CD4-positive, alpha-beta T cell (primary cell): ENCODE measurements at regions not wholly inside any gene's neighbourhood (a gene's known extent, or its start where the extent isn't known, plus 50 kb on each side); places are given as distances from the start of the nearest gene placed in this dataset.
A peak's percentile ranks its signal among the peaks of the same experiment; 100 is the strongest.

Experiments used
- ATAC-seq: fragments of 200-7000 bp; cut with Tn5 transposase; one replicate; pipeline ENCODE4 v1.10.0; 2022; ENCODE audit warnings: mild to moderate bottlenecking; ENCODE audit not compliant: poor library complexity
- CTCF ChIA-PET: fragments of 350-600 bp; sonication (Branson Sonifier 250); formaldehyde crosslinking; loops from one replicate; lab custom pipeline; 2021; ENCODE audit warnings: antibody characterized with exemption, inconsistent platforms; lab: Charles Lee
- POLR2A ChIA-PET: fragments of 350-600 bp; sonication (Branson Sonifier 250); formaldehyde crosslinking; loops from one replicate; lab custom pipeline; 2021; ENCODE audit warnings: antibody characterized with exemption, inconsistent platforms; lab: Charles Lee
- DNase-seq, 14 experiments: peaks; one replicate each; pipeline ENCODE4 v3.0.0-alpha.2; 2013 to 2020; ENCODE audit warnings: mixed read lengths in 2 of 14
- H3K27ac ChIP-seq, 2 donors: one replicate each; pipeline versions ENCODE4 v1.5.1 to v1.7.0; 2013; ENCODE audit warnings: low read length in 2 of 2, low read depth in 1 of 2, mild to moderate bottlenecking in 1 of 2
- H3K27me3 ChIP-seq, 2 experiments: 1 replicate in 1 of 2; 2 replicates in 1 of 2; pipeline versions ENCODE4 v1.6.1 to v1.7.0; 2013; ENCODE audit warnings: low read length in 2 of 2, control low read depth in 1 of 2, mild to moderate bottlenecking in 1 of 2, moderate library complexity in 1 of 2; ENCODE audit not compliant: insufficient read depth in 2 of 2, control insufficient read depth in 1 of 2
- H3K36me3 ChIP-seq: one replicate; pipeline ENCODE4 v1.6.1; 2013; ENCODE audit warnings: low read length, control low read depth; ENCODE audit not compliant: insufficient read depth
- H3K4me1 ChIP-seq: one replicate; pipeline ENCODE4 v1.6.1; 2013; ENCODE audit warnings: low read length, control low read depth; ENCODE audit not compliant: insufficient read depth
- H3K4me3 ChIP-seq: one replicate; pipeline ENCODE4 v1.5.1; 2013; ENCODE audit warnings: mild to moderate bottlenecking, low read length, moderate library complexity
- H3K9me3 ChIP-seq, 2 experiments: 1 replicate in 1 of 2; 2 replicates in 1 of 2; pipeline versions ENCODE4 v1.6.1 to v1.7.0; 2013; ENCODE audit warnings: low read length in 2 of 2, mild to moderate bottlenecking in 2 of 2, control low read depth in 1 of 2, moderate library complexity in 1 of 2; ENCODE audit not compliant: control insufficient read depth in 1 of 2, insufficient read depth in 1 of 2
- H3K27ac Mint-ChIP-seq: one replicate; pipeline ENCODE4 v1.8.0; 2020; ENCODE audit warnings: mixed read lengths
- H3K27me3 Mint-ChIP-seq: one replicate; pipeline ENCODE4 v1.8.0; 2021; ENCODE audit warnings: mixed read lengths
- H3K36me3 Mint-ChIP-seq: one replicate; pipeline ENCODE4 v1.8.0; 2021; ENCODE audit warnings: low read depth, mixed read lengths
- H3K4me1 Mint-ChIP-seq: one replicate; pipeline ENCODE4 v1.8.0; 2021; ENCODE audit warnings: low read depth, mixed read lengths
- H3K4me3 Mint-ChIP-seq: one replicate; pipeline ENCODE4 v1.8.0; 2020; ENCODE audit warnings: mild to moderate bottlenecking, mixed read lengths
- H3K9me3 Mint-ChIP-seq: one replicate; pipeline ENCODE4 v1.8.0; 2020; ENCODE audit warnings: mixed read lengths
- intact Hi-C, 2 experiments: fragments of 100-400 bp; cut with DNase I in 1 of 2; cut with micrococcal nuclease in 1 of 2; formaldehyde crosslinking; loops; one replicate each; pipeline versions ENCODE4 v1.15.1 to v1.9.0; 2023 to 2025; cut with DNase I, micrococcal nuclease
- TF ChIP-seq, protein P1 (sequence below): fragments of 200-600 bp; IDR thresholded peaks from one replicate; pipeline ENCODE4 v1.8.0; 2022; ENCODE audit warnings: antibody characterized with exemption, mild to moderate bottlenecking

DNA sequence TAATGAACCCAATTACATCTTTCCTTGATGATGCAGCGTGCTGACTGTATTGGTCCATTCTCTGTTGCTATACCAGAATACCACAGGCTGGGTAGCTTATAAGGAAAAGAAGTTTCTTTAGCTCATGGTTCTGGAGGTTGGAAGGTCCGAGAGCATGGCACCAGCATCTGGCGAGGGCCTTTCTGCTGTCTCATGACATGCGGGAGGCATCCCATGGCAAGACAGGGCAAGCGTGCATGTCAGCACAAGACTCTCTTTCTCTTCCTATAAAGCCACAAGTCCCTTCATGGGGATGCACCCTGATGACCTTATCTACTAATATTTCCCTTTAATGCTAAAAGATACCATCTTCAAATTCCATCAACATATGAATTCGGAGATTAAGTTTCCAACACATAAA, 122.8 kb upstream of the FHL2 start:
- TF ChIP-seq, protein P1, sequence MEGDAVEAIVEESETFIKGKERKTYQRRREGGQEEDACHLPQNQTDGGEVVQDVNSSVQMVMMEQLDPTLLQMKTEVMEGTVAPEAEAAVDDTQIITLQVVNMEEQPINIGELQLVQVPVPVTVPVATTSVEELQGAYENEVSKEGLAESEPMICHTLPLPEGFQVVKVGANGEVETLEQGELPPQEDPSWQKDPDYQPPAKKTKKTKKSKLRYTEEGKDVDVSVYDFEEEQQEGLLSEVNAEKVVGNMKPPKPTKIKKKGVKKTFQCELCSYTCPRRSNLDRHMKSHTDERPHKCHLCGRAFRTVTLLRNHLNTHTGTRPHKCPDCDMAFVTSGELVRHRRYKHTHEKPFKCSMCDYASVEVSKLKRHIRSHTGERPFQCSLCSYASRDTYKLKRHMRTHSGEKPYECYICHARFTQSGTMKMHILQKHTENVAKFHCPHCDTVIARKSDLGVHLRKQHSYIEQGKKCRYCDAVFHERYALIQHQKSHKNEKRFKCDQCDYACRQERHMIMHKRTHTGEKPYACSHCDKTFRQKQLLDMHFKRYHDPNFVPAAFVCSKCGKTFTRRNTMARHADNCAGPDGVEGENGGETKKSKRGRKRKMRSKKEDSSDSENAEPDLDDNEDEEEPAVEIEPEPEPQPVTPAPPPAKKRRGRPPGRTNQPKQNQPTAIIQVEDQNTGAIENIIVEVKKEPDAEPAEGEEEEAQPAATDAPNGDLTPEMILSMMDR = no peak

DNA sequence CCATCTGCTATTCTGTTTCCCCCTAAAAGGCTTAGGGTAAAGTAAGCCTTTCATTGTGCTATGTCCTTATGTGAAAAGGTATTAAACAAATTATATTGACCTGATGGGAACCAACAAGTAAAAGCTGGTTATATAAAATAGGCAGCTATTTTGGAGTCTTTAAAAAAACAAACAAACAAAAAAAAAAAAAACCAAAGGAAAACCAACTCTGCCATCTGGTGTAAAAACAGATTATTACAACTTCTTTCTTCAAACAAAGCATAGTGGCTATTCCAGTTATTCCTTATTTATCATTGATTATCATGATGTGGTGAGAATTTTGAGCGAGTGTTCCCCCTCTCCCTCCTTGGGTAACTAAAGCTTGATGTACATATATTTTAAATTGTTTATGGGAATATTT, 122.3 kb upstream of the FHL2 start:
- no peaks in the 10 kb centered on the region for H3K36me3 Mint-ChIP-seq
- Histone ChIP-seq H3K9me3 (no peaks in the 10 kb centered on the region), H3K4me1 (no peaks in the 10 kb centered on the region), H3K27ac (no peak overlapping the region), H3K4me3 (no peak overlapping the region), H3K36me3 (no peaks in the 10 kb centered on the region), H3K27me3 (no peaks in the 10 kb centered on the region)
- intact Hi-C loops = loop anchor here (1.0 to 10.0 kb wide), 4 partner anchors 151 to 409 kb away; no protein-coding TSS in a partner anchor
- H3K4me1 Mint-ChIP-seq = no peaks in the 10 kb centered on the region
- H3K27ac Mint-ChIP-seq = no peak overlapping the region
- ChIA-PET POLR2A (no interaction called here), CTCF (interaction anchor here (0.9 to 1.4 kb wide), 5 partner anchors 149 to 183 kb away, joined by 3 to 4 read pairs (median 4); partner anchors contain the start of gene C2orf49)
- no peaks in the 10 kb centered on the region for H3K9me3 Mint-ChIP-seq
- ATAC-seq (no peak), DNase-seq (peak in 3 of 14 experiments; percentile 20 to 55 (median 47))
- H3K4me3 Mint-ChIP-seq = no peak overlapping the region
- no peaks in the 10 kb centered on the region for H3K27me3 Mint-ChIP-seq
- TF ChIP-seq, protein P1 = peak; percentile 81

More for the DNA sequence above, 122.8 kb upstream of the FHL2 start:
- ATAC-seq (no peak), DNase-seq (no peak)
- H3K9me3 Mint-ChIP-seq = no peaks in the 10 kb centered on the region
- no peaks in the 10 kb centered on the region for H3K36me3 Mint-ChIP-seq
- H3K36me3 ChIP-seq = no peaks in the 10 kb centered on the region
- no peaks in the 10 kb centered on the region for H3K4me1 Mint-ChIP-seq
- no peak overlapping the region for H3K27ac ChIP-seq
- CTCF ChIA-PET = interaction anchor here (1.1 to 1.4 kb wide), 4 partner anchors 152 to 184 kb away, joined by 3 to 4 read pairs (median 4); partner anchors contain the start of gene C2orf49
- intact Hi-C loops = loop anchor here (1.0 to 10.0 kb wide), 4 partner anchors 151 to 409 kb away; no protein-coding TSS in a partner anchor
- H3K4me3 Mint-ChIP-seq = no peak overlapping the region
- H3K4me3 ChIP-seq = no peak overlapping the region
- H3K27me3 ChIP-seq = no peaks in the 10 kb centered on the region
- H3K27ac Mint-ChIP-seq = no peak overlapping the region
- POLR2A ChIA-PET = no interaction called here
- no peaks in the 10 kb centered on the region for H3K27me3 Mint-ChIP-seq
- H3K4me1 ChIP-seq = no peaks in the 10 kb centered on the region
- no peaks in the 10 kb centered on the region for H3K9me3 ChIP-seq

DNA sequence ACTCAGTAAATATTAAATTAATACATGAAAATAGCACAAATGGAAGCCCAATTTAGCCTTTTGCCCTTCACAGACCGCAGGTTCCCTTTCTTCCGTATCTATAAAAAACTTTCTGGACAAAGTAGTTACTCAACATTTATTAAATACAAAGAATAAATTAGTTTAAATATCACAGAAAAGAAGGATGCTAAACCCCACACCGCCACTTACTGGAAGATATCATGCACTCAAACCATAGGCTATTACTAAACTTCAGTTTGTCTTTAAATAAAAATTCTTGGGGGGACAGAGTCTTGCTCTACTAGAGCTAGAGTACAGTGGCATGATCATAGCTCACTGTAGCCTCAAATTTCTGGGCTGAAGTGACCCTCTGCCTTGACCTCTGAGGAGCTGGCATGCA, 120.7 kb upstream of the FHL2 start:
- Histone ChIP-seq H3K4me3 (no peak overlapping the region), H3K4me1 (no peaks in the 10 kb centered on the region), H3K27ac (no peak overlapping the region), H3K36me3 (no peaks in the 10 kb centered on the region), H3K9me3 (no peaks in the 10 kb centered on the region), H3K27me3 (no peaks in the 10 kb centered on the region)
- TF ChIP-seq, protein P1 = no peak
- H3K36me3 Mint-ChIP-seq = no peaks in the 10 kb centered on the region
- H3K4me3 Mint-ChIP-seq = no peak overlapping the region
- H3K27me3 Mint-ChIP-seq = no peaks in the 10 kb centered on the region
- ATAC-seq (no peak), DNase-seq (no peak)
- CTCF ChIA-PET = no interaction called here
- POLR2A ChIA-PET = interaction anchor here (1.1 kb wide), 1 partner anchor 150 kb away, joined by 3 read pairs; no protein-coding TSS in a partner anchor
- intact Hi-C loops = no loop called here
- H3K4me1 Mint-ChIP-seq = no peaks in the 10 kb centered on the region
- H3K9me3 Mint-ChIP-seq = no peaks in the 10 kb centered on the region
- no peak overlapping the region for H3K27ac Mint-ChIP-seq
